B cell (primary cell): ENCODE measurements at regions not wholly inside any gene's neighbourhood (a gene's known extent, or its start where the extent isn't known, plus 50 kb on each side); places are given as distances from the start of the nearest gene placed in this dataset.

Experiments used
- ATAC-seq: fragments of 200-7000 bp; cut with Tn5 transposase; one replicate; pipeline ENCODE4 v1.10.0; 2021; ENCODE audit warnings: low read depth, mild to moderate bottlenecking, moderate number of reproducible peaks, moderate library complexity
- CTCF ChIA-PET: fragments of 350-600 bp; sonication (Branson Sonifier 250); formaldehyde crosslinking; loops from one replicate; lab custom pipeline; 2021; ENCODE audit warnings: antibody characterized with exemption, inconsistent platforms; lab: Charles Lee
- POLR2A ChIA-PET: fragments of 350-600 bp; sonication (Branson Sonifier 250); formaldehyde crosslinking; loops from one replicate; lab custom pipeline; 2021; ENCODE audit warnings: antibody characterized with exemption; lab: Charles Lee
- DNase-seq: peaks from one replicate; pipeline ENCODE4 v3.0.0; 2013
- H2AFZ ChIP-seq: 2 replicates; pipeline ENCODE4 v1.6.1; 2012; ENCODE audit warnings: mild to moderate bottlenecking, low read depth, low read length; ENCODE audit not compliant: insufficient read depth, poor library complexity, severe bottlenecking
- H3K27ac ChIP-seq, 2 donors: 1 replicate in 1 of 2; 2 replicates in 1 of 2; pipeline ENCODE4 v1.5.1; 2012 to 2013; ENCODE audit warnings: low read length in 2 of 2, mild to moderate bottlenecking in 2 of 2, moderate library complexity in 1 of 2
- H3K27me3 ChIP-seq, 4 experiments: fragments of 200-600 bp in 1 of 4; sonication (generic) in 1 of 4; replicated peaks in 1 of 4; 1 replicate in 2 of 4; 2 replicates in 2 of 4; pipeline versions ENCODE4 v1.6.1 to v1.7.0; 2013 to 2016; ENCODE audit warnings: low read length in 3 of 4, mild to moderate bottlenecking in 2 of 4, mixed read lengths in 1 of 4, moderate library complexity in 1 of 4; ENCODE audit not compliant: insufficient read depth in 4 of 4, control insufficient read depth in 3 of 4; ENCODE audit errors: control extremely low read depth in 1 of 4
- H3K36me3 ChIP-seq, 2 experiments: replicated peaks in 1 of 2; 1 replicate in 1 of 2; 2 replicates in 1 of 2; pipeline versions ENCODE4 v1.6.1 to v1.7.1; 2013; ENCODE audit warnings: low read length in 1 of 2; ENCODE audit not compliant: insufficient read depth in 2 of 2, control insufficient read depth in 1 of 2; ENCODE audit errors: control extremely low read depth in 1 of 2, extremely low read depth in 1 of 2
- H3K4me1 ChIP-seq, 2 donors: fragments of 200-600 bp in 1 of 2; sonication (generic) in 1 of 2; 1 replicate in 1 of 2; 2 replicates in 1 of 2; pipeline versions ENCODE4 v1.5.1 to v1.6.1; 2013 to 2017; ENCODE audit warnings: low read length in 2 of 2; ENCODE audit not compliant: control insufficient read depth in 2 of 2, insufficient read depth in 2 of 2
- H3K4me2 ChIP-seq: replicated peaks from 2 replicates; pipeline ENCODE3; 2012; ENCODE audit warnings: mild to moderate bottlenecking, low read depth, low read length; ENCODE audit not compliant: poor library complexity, severe bottlenecking
- H3K4me3 ChIP-seq, 5 experiments: fragments of 200-600 bp in 1 of 5; sonication (generic) in 1 of 5; 1 replicate in 3 of 5; 2 replicates in 2 of 5; pipeline versions ENCODE4 v1.5.1 to v1.7.0; 2011 to 2016; ENCODE audit warnings: low read length in 4 of 5, mild to moderate bottlenecking in 4 of 5, low read depth in 2 of 5, control low read depth in 1 of 5, moderate library complexity in 1 of 5; ENCODE audit not compliant: insufficient read depth in 1 of 5; ENCODE audit errors: control extremely low read depth in 1 of 5, extremely low read depth in 1 of 5
- H3K79me2 ChIP-seq: fragments of 200-600 bp; sonication (generic); one replicate; pipeline ENCODE4 v1.6.0; 2016; ENCODE audit warnings: low read length; ENCODE audit not compliant: control insufficient read depth, insufficient read depth
- H3K9ac ChIP-seq: fragments of 200-600 bp; sonication (generic); 2 replicates; pipeline ENCODE4 v1.6.1; 2017; ENCODE audit warnings: mild to moderate bottlenecking, low read length, moderate library complexity
- H3K9me3 ChIP-seq, 3 donors: one replicate each; pipeline versions ENCODE4 v1.6.1 to v1.7.1; 2013; ENCODE audit warnings: low read length in 2 of 3; ENCODE audit not compliant: control insufficient read depth in 2 of 3, insufficient read depth in 1 of 3; ENCODE audit errors: control extremely low read depth in 1 of 3
- H4K20me1 ChIP-seq: 2 replicates; pipeline ENCODE4 v1.6.0; 2012; ENCODE audit warnings: mild to moderate bottlenecking, low read length; ENCODE audit not compliant: insufficient read depth, control insufficient read depth, poor library complexity, severe bottlenecking
- H3K27ac Mint-ChIP-seq: one replicate; pipeline ENCODE4 v1.8.0; 2021; ENCODE audit warnings: mixed read lengths
- H3K27me3 Mint-ChIP-seq: one replicate; pipeline ENCODE4 v1.8.0; 2021; ENCODE audit warnings: mixed read lengths
- H3K4me1 Mint-ChIP-seq: one replicate; pipeline ENCODE4 v1.8.0; 2021; ENCODE audit warnings: mixed read lengths
- H3K4me3 Mint-ChIP-seq: one replicate; pipeline ENCODE4 v1.8.0; 2021; ENCODE audit warnings: mixed read lengths
- H3K9me3 Mint-ChIP-seq: one replicate; pipeline ENCODE4 v1.8.0; 2022; ENCODE audit warnings: mixed read lengths; ENCODE audit not compliant: insufficient read depth
- EZH2 ChIP-seq: IDR thresholded peaks from 2 replicates; pipeline ENCODE4 v1.6.1; 2012; ENCODE audit warnings: borderline replicate concordance, low read depth, mild to moderate bottlenecking, moderate library complexity, low read length; ENCODE audit not compliant: insufficient read depth, poor library complexity, severe bottlenecking
- WGBS: methylation state at CpG from one replicate; pipeline ENCODE4 v1.1.5; 2013; ENCODE audit warnings: missing lambda C conversion rate; ENCODE audit not compliant: insufficient coverage; 5-methylcytosine and 5-hydroxymethylcytosine counted together
- intact Hi-C: fragments of 100-400 bp; cut with micrococcal nuclease; formaldehyde crosslinking; loops from one replicate; pipeline ENCODE4 v1.10.0; 2022
- TF ChIP-seq, protein P1 (sequence below): fragments of 200-600 bp; IDR thresholded peaks from one replicate; pipeline ENCODE4 v1.8.0; 2022; ENCODE audit warnings: antibody characterized with exemption, mild to moderate bottlenecking

DNA sequence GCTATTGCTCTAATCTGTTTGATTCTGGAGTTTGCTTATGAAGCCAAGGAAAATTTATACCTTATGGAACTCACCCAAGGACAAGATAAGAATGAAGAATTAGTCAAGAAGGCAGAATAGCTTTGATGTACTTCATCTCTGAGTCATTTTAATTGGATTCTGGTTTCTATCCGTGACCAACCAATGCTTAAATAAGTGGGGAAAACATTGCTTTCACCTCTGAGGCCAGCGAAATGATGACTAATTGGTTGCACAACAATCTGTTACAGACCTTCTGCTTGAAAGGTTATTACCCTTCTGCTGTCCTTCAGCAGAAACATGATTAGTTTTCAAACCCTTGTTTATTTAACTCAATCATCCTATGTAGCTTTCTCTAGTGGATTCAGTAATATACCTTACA, 812.7 kb downstream of the CDY2B start:
- WGBS: no CpG with 5 or more reads among the region's 2 CpGs

DNA sequence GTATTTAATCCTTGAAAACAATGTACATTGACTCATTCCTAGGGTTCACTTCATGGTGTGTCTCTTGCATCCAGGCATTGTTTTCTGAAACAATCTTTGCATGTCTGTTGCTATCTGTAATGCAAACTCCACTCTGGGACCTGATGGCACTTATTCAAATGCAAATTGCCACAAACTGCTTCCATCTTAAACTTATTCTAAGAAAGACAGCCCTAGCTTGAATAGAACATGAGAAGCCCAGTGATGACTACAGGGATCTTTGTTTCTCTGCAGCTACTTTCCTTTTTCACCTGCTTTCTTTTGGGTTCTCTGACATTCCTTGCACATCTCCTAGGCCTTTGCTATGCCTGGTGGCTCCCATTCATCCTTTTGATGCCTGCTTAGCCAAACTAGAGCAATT, 827.0 kb downstream of the CDY2B start:
- no peaks in the 10 kb centered on the region for H4K20me1 ChIP-seq
- Mint-ChIP-seq H3K9me3 (no peaks in the 10 kb centered on the region), H3K27me3 (no peaks in the 10 kb centered on the region), H3K27ac (no peak overlapping the region), H3K4me1 (no peaks in the 10 kb centered on the region), H3K4me3 (no peak overlapping the region)
- H3K79me2 ChIP-seq: no peaks in the 10 kb centered on the region
- H3K9ac ChIP-seq: no peak overlapping the region
- no peaks in the 10 kb centered on the region for H3K9me3 ChIP-seq
- ChIA-PET CTCF (no interaction called here), POLR2A (no interaction called here)
- intact Hi-C loops: no loop called here
- ATAC-seq: no peak
- no peaks in the 10 kb centered on the region for H3K27me3 ChIP-seq
- TF ChIP-seq, protein P1, sequence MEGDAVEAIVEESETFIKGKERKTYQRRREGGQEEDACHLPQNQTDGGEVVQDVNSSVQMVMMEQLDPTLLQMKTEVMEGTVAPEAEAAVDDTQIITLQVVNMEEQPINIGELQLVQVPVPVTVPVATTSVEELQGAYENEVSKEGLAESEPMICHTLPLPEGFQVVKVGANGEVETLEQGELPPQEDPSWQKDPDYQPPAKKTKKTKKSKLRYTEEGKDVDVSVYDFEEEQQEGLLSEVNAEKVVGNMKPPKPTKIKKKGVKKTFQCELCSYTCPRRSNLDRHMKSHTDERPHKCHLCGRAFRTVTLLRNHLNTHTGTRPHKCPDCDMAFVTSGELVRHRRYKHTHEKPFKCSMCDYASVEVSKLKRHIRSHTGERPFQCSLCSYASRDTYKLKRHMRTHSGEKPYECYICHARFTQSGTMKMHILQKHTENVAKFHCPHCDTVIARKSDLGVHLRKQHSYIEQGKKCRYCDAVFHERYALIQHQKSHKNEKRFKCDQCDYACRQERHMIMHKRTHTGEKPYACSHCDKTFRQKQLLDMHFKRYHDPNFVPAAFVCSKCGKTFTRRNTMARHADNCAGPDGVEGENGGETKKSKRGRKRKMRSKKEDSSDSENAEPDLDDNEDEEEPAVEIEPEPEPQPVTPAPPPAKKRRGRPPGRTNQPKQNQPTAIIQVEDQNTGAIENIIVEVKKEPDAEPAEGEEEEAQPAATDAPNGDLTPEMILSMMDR: no peak
- TF ChIP-seq EZH2: no peak
- no peak overlapping the region for H3K27ac ChIP-seq
- H2AFZ ChIP-seq: no peak overlapping the region
- no peaks in the 10 kb centered on the region for H3K4me1 ChIP-seq
- H3K4me3 ChIP-seq: no peak overlapping the region
- DNase-seq: no peak
- no peak overlapping the region for H3K4me2 ChIP-seq
- H3K36me3 ChIP-seq: no peaks in the 10 kb centered on the region

More for the DNA sequence above, 812.7 kb downstream of the CDY2B start:
- Mint-ChIP-seq H3K4me1 (peaks cover 6% of the 10 kb centered on the region), H3K4me3 (no peak overlapping the region), H3K27me3 (no peaks in the 10 kb centered on the region), H3K9me3 (peaks cover 5% of the 10 kb centered on the region), H3K27ac (no peak overlapping the region)
- CTCF ChIA-PET: no interaction called here
- Histone ChIP-seq H4K20me1 (no peaks in the 10 kb centered on the region), H3K36me3 (no peaks in the 10 kb centered on the region), H3K4me2 (no peak overlapping the region), H2AFZ (no peak overlapping the region), H3K4me3 (no peak overlapping the region), H3K27me3 (no peaks in the 10 kb centered on the region), H3K9me3 (peaks cover 2 to 14% (median 11%) of the 10 kb centered on the region in 3 donors), H3K9ac (no peak overlapping the region), H3K4me1 (no peaks in the 10 kb centered on the region), H3K79me2 (no peaks in the 10 kb centered on the region), H3K27ac (no peak overlapping the region)
- POLR2A ChIA-PET: no interaction called here
- no peak for TF ChIP-seq EZH2
- TF ChIP-seq, protein P1: no peak
- DNase-seq: no peak
- ATAC-seq: no peak
- intact Hi-C loops: no loop called here
